GM12878 (cell line): ENCODE measurements at regions not wholly inside any gene's neighbourhood (a gene's known extent, or its start where the extent isn't known, plus 50 kb on each side); places are given as distances from the start of the nearest gene placed in this dataset.

ENCODE experiments used
- EGR1 ChIP-seq, 2 experiments: IDR thresholded peaks; 1 replicate in 1 of 2; 2 replicates in 1 of 2; pipeline ENCODE4 v1.6.1; 2011 to 2012; ENCODE audit warnings: low read depth in 2 of 2, low read length in 2 of 2, borderline replicate concordance in 1 of 2, mild to moderate bottlenecking in 1 of 2, moderate library complexity in 1 of 2
- TARDBP ChIP-seq: IDR thresholded peaks from 2 replicates; pipeline ENCODE4 v1.6.1; 2016; ENCODE audit warnings: borderline replicate concordance
- ZNF384 ChIP-seq: IDR thresholded peaks from 2 replicates; pipeline ENCODE4 v1.6.1; 2012; ENCODE audit warnings: low read depth, mild to moderate bottlenecking, low read length, improper control_type of control experiment, borderline replicate concordance
- ZZZ3 ChIP-seq: IDR thresholded peaks from 2 replicates; pipeline ENCODE4 v1.6.1; 2011; ENCODE audit warnings: low read depth; ENCODE audit not compliant: control insufficient read depth, insufficient read length
- TF ChIP-seq, protein P1 (sequence below): IDR thresholded peaks from 2 replicates; pipeline ENCODE4 v1.6.1; 2012; ENCODE audit warnings: mild to moderate bottlenecking, low read depth, low read length
- TF ChIP-seq, protein P2 (sequence below), 3 experiments: IDR thresholded peaks in 2 of 3; conservative IDR thresholded peaks in 1 of 3; 2 replicates each; pipeline ENCODE4 v1.5.1; 2011; ENCODE audit warnings: low read depth in 3 of 3, low read length in 3 of 3, mild to moderate bottlenecking in 3 of 3, control low read depth in 2 of 3, moderate library complexity in 2 of 3, inconsistent platforms in 1 of 3, mixed read lengths in 1 of 3; ENCODE audit not compliant: control insufficient read depth in 2 of 3, insufficient read depth in 1 of 3; ENCODE audit errors: extremely low read depth in 1 of 3
- TF ChIP-seq, protein P3 (sequence below): IDR thresholded peaks from 2 replicates; pipeline ENCODE4 v1.6.1; 2011; ENCODE audit warnings: borderline replicate concordance, low read depth, mild to moderate bottlenecking, moderate library complexity, mixed read lengths, low read length; ENCODE audit not compliant: insufficient read depth; ENCODE audit errors: extremely low read length

DNA sequence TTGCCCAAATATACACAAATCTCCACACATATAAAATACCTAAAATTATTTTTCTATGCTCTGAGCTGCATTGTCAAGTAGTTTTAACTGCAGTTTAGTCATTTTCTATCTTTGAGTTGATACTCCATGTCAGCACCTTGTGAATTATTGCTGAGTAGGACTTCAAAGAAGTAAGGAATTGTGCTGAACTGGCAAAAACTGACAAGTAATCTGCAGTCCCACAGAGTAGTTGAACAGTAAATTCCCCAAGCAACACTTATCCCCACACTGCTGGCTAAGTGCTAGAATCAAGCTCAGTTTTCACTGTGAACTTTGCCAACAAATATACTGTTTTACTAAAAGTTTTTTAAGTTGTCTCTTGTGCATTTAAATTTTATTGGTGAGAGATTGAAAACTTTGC, 141.8 kb upstream of the ST6GAL2 start:
- TF ChIP-seq ZNF384 (no peak), EGR1 (IDR thresholded peaks at IDR 0.05; ENCODE audit: borderline replicate concordance in 1 of 2, low read depth in 2 of 2, low read length in 2 of 2) (no peak), TARDBP (no peak), ZZZ3 (no peak)
- TF ChIP-seq, protein P1, sequence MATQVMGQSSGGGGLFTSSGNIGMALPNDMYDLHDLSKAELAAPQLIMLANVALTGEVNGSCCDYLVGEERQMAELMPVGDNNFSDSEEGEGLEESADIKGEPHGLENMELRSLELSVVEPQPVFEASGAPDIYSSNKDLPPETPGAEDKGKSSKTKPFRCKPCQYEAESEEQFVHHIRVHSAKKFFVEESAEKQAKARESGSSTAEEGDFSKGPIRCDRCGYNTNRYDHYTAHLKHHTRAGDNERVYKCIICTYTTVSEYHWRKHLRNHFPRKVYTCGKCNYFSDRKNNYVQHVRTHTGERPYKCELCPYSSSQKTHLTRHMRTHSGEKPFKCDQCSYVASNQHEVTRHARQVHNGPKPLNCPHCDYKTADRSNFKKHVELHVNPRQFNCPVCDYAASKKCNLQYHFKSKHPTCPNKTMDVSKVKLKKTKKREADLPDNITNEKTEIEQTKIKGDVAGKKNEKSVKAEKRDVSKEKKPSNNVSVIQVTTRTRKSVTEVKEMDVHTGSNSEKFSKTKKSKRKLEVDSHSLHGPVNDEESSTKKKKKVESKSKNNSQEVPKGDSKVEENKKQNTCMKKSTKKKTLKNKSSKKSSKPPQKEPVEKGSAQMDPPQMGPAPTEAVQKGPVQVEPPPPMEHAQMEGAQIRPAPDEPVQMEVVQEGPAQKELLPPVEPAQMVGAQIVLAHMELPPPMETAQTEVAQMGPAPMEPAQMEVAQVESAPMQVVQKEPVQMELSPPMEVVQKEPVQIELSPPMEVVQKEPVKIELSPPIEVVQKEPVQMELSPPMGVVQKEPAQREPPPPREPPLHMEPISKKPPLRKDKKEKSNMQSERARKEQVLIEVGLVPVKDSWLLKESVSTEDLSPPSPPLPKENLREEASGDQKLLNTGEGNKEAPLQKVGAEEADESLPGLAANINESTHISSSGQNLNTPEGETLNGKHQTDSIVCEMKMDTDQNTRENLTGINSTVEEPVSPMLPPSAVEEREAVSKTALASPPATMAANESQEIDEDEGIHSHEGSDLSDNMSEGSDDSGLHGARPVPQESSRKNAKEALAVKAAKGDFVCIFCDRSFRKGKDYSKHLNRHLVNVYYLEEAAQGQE, result no peak
- TF ChIP-seq, protein P2, sequence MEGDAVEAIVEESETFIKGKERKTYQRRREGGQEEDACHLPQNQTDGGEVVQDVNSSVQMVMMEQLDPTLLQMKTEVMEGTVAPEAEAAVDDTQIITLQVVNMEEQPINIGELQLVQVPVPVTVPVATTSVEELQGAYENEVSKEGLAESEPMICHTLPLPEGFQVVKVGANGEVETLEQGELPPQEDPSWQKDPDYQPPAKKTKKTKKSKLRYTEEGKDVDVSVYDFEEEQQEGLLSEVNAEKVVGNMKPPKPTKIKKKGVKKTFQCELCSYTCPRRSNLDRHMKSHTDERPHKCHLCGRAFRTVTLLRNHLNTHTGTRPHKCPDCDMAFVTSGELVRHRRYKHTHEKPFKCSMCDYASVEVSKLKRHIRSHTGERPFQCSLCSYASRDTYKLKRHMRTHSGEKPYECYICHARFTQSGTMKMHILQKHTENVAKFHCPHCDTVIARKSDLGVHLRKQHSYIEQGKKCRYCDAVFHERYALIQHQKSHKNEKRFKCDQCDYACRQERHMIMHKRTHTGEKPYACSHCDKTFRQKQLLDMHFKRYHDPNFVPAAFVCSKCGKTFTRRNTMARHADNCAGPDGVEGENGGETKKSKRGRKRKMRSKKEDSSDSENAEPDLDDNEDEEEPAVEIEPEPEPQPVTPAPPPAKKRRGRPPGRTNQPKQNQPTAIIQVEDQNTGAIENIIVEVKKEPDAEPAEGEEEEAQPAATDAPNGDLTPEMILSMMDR (IDR thresholded peaks at IDR 0.05 in 2 of 3, conservative IDR thresholded peaks at IDR 0.05 in 1 of 3; ENCODE audit: control insufficient read depth in 2 of 3, extremely low read depth in 1 of 3, insufficient read depth in 1 of 3, low read depth in 3 of 3, low read length in 3 of 3), result no peak
- TF ChIP-seq, protein P3, sequence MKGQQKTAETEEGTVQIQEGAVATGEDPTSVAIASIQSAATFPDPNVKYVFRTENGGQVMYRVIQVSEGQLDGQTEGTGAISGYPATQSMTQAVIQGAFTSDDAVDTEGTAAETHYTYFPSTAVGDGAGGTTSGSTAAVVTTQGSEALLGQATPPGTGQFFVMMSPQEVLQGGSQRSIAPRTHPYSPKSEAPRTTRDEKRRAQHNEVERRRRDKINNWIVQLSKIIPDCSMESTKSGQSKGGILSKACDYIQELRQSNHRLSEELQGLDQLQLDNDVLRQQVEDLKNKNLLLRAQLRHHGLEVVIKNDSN, result no peak
